Gastrocnemius medialis (tissue), 4 donors: ENCODE measurements at regions not wholly inside any gene's neighbourhood (a gene's known extent, or its start where the extent isn't known, plus 50 kb on each side); places are given as distances from the start of the nearest gene placed in this dataset.

ENCODE experiments used
- ATAC-seq, 2 donors: fragments of 150-250 bp; one replicate each; pipeline ENCODE4 v1.9.1; 2016
- DNase-seq, 2 donors: peaks; one replicate each; pipeline ENCODE4 v3.0.0-alpha.2; 2019
- H3K27ac ChIP-seq, 4 donors: fragments of 200-600 bp; sonication (generic); 1 replicate in 1 of 4; 2 replicates in 3 of 4; pipeline ENCODE4 v1.5.1; 2016 to 2018; ENCODE audit warnings: mild to moderate bottlenecking in 2 of 4, moderate library complexity in 1 of 4
- H3K27me3 ChIP-seq, 3 donors: fragments of 200-600 bp; sonication (generic) in 2 of 3; 1 replicate in 1 of 3; 2 replicates in 2 of 3; pipeline versions ENCODE4 v1.5.1 to v1.6.0; 2016 to 2019; ENCODE audit warnings: mild to moderate bottlenecking in 1 of 3, moderate library complexity in 1 of 3
- H3K36me3 ChIP-seq, 2 donors: fragments of 200-600 bp; sonication (generic) in 1 of 2; one replicate each; pipeline ENCODE4 v1.5.1; 2017 to 2018
- H3K4me1 ChIP-seq, 2 donors: fragments of 200-600 bp; sonication (generic) in 1 of 2; one replicate each; pipeline ENCODE4 v1.5.1; 2016 to 2017; ENCODE audit warnings: mild to moderate bottlenecking in 2 of 2
- H3K4me3 ChIP-seq, 4 donors: fragments of 200-600 bp; sonication (generic) in 3 of 4; 1 replicate in 1 of 4; 2 replicates in 3 of 4; pipeline ENCODE4 v1.5.1; 2016 to 2019; ENCODE audit warnings: mild to moderate bottlenecking in 2 of 4
- H3K9me3 ChIP-seq, 3 donors: fragments of 200-600 bp; sonication (generic) in 2 of 3; 1 replicate in 1 of 3; 2 replicates in 2 of 3; pipeline ENCODE4 v1.5.1; 2016 to 2019
- CTCF ChIP-seq, 5 experiments: fragments of 450-650 bp in 3 of 5; fragments of 200-600 bp in 2 of 5; sonication (generic) in 2 of 5; IDR thresholded peaks in 4 of 5; conservative IDR thresholded peaks in 1 of 5; 1 replicate in 4 of 5; 2 replicates in 1 of 5; pipeline ENCODE4 v1.5.1; 2016 to 2019; ENCODE audit warnings: antibody characterized with exemption in 5 of 5, mild to moderate bottlenecking in 3 of 5, moderate library complexity in 3 of 5
- POLR2A ChIP-seq, 2 donors: fragments of 450-650 bp; IDR thresholded peaks; one replicate each; pipeline ENCODE4 v1.6.1; 2017; ENCODE audit warnings: antibody characterized with exemption in 2 of 2, mild to moderate bottlenecking in 2 of 2, moderate library complexity in 2 of 2
- in situ Hi-C, 4 donors: fragments of 200-750 bp; cut with MboI; loops; one replicate each; pipeline versions ENCODE4 v1.15.0 to v1.8.0; 2017; ENCODE audit warnings: low sequenced_read_pairs in 4 of 4
- intact Hi-C: fragments of 100-400 bp; cut with DNase I; formaldehyde crosslinking; loops from one replicate; pipeline ENCODE4 v1.15.1; 2023; ENCODE audit warnings: low total_unique reads

GRCh38 chr9:118575341-118576070 is 793.7 kb downstream of the BRINP1 start:
- DNase-seq, result no peak
- Histone ChIP-seq H3K4me3 (no peak overlapping the region), H3K9me3 (no peaks in the 10 kb centered on the region), H3K36me3 (no peaks in the 10 kb centered on the region), H3K27me3 (no peaks in the 10 kb centered on the region), H3K4me1 (no peaks in the 10 kb centered on the region), H3K27ac (no peak overlapping the region)
- intact Hi-C loops, result no loop called here
- ATAC-seq, result no peak
- TF ChIP-seq CTCF (IDR thresholded peaks at IDR 0.05 in 4 of 5, conservative IDR thresholded peaks at IDR 0.05 in 1 of 5) (no peak), POLR2A (IDR thresholded peaks at IDR 0.05) (no peak)
- in situ Hi-C loops, result loop anchor here in 1 of 4 donors (25.0 kb wide), 1 partner anchor 112 kb away; no protein-coding TSS in a partner anchor

GRCh38 chr9:118577121-118577520 is 792.1 kb downstream of the BRINP1 start:
- Histone ChIP-seq H3K4me1 (no peaks in the 10 kb centered on the region), H3K9me3 (no peaks in the 10 kb centered on the region), H3K36me3 (no peaks in the 10 kb centered on the region), H3K27me3 (no peaks in the 10 kb centered on the region), H3K27ac (no peak overlapping the region), H3K4me3 (no peak overlapping the region)
- no peak for ATAC-seq
- in situ Hi-C loops (loop anchor here in 1 of 4 donors (25.0 kb wide), 1 partner anchor 110 kb away; no protein-coding TSS in a partner anchor), intact Hi-C loops (no loop called here)
- no peak for TF ChIP-seq POLR2A (IDR thresholded peaks at IDR 0.05)
- no peak for TF ChIP-seq CTCF (IDR thresholded peaks at IDR 0.05 in 4 of 5, conservative IDR thresholded peaks at IDR 0.05 in 1 of 5)
- no peak for DNase-seq

- intact Hi-C loops, result no loop called here
- Histone ChIP-seq H3K9me3 (no peaks in the 10 kb centered on the region), H3K27ac (no peak overlapping the region), H3K27me3 (no peaks in the 10 kb centered on the region), H3K36me3 (no peaks in the 10 kb centered on the region), H3K4me3 (no peak overlapping the region), H3K4me1 (no peaks in the 10 kb centered on the region)
- in situ Hi-C loops, result loop anchor here in 1 of 4 donors (25.0 kb wide), 1 partner anchor 109 kb away; no protein-coding TSS in a partner anchor
- ATAC-seq, result no peak
- no peak for DNase-seq
- no peak for TF ChIP-seq POLR2A (IDR thresholded peaks at IDR 0.05)
- no peak for TF ChIP-seq CTCF (IDR thresholded peaks at IDR 0.05 in 4 of 5, conservative IDR thresholded peaks at IDR 0.05 in 1 of 5)
These were observed 790.8 kb downstream of the BRINP1 start for GRCh38 chr9:118578467-118578866.

- DNase-seq (no peak), ATAC-seq (no peak)
- TF ChIP-seq CTCF (IDR thresholded peaks at IDR 0.05 in 4 of 5, conservative IDR thresholded peaks at IDR 0.05 in 1 of 5) (no peak), POLR2A (IDR thresholded peaks at IDR 0.05) (no peak)
- in situ Hi-C loops (loop anchor here in 1 of 4 donors (25.0 kb wide), 1 partner anchor 104 kb away; no protein-coding TSS in a partner anchor), intact Hi-C loops (no loop called here)
- Histone ChIP-seq H3K27ac (no peak overlapping the region), H3K27me3 (no peaks in the 10 kb centered on the region), H3K4me1 (no peaks in the 10 kb centered on the region), H3K36me3 (no peaks in the 10 kb centered on the region), H3K4me3 (no peak overlapping the region), H3K9me3 (no peaks in the 10 kb centered on the region)
These were observed 785.8 kb downstream of the BRINP1 start for GRCh38 chr9:118583414-118583813.
